ENCODE measurements at regions not wholly inside any gene's neighbourhood (a gene's known extent, or its start where the extent isn't known, plus 50 kb on each side); places are given as distances from the start of the nearest gene placed in this dataset.

GRCh38 chr3:18591120-18591519 lies 166.0 kb upstream of the SATB1 start:
- no peak for TF ChIP-seq CTCF (IDR thresholded peaks at IDR 0.05)
- no peak for TF ChIP-seq ZFX (IDR thresholded peaks at IDR 0.05; ENCODE audit: borderline replicate concordance)
